ENCODE measurements at regions not wholly inside any gene's neighbourhood (a gene's known extent, or its start where the extent isn't known, plus 50 kb on each side); places are given as distances from the start of the nearest gene placed in this dataset.

DNA sequence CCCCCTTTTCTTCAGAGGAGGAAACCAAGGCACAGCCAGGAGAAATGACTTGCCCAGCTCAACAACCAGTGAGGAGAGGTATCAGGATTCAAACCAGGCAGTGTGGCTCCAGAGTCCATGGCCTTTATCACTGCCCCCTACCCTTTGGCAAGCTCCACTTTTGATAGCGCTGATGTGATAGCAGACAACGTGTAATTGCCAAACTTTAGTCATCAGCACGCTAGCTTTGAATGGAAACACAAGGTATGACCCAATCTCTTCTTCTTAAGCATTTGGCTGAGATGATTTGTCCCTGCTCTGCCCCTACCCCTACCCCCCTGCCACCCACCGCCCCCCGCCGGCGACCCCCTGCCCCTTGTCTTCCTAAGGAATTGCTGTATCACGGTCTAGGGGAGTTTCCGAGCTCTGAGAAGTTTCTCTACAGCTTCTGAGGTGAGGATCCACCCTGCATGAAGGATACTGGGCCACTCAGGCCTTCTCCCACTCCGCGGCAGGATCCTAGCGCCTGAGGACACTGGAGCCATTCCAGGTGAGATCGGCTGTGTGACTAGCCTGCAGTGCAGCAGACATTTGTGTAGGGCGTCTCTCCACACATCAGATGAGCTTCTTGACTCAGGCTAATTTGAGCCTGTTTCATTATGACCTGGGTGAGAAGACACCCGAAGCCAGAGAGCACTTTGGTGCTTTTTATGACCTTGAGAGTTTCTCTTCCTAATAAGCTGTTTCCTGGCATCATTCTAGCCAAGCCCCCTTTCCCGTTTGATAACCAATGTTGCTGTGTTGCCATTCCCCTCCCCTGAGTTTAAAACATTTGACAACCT is 75.1 kb upstream of the MAP4K4 start:
- Histone ChIP-seq H3K4me3 (no peak overlapping the region), H3K4me1 (replicated peaks in 1 of 2) (no peaks in the 10 kb centered on the region), H3K27ac (no peak overlapping the region)
- ATAC-seq (replicated peaks in 6 of 8), result no peak
- 50 to 100% (median 81%) methylated on average over 1 to 9 of the region's 16 CpGs; no CpG with 5 or more reads in 2 of the 10 experiments for WGBS, 10 experiments
- in situ Hi-C loops (cut with MboI; ENCODE audit: low pct_unique_long_range_greater_than_20kb in 2 of 9, low sequenced_read_pairs in 9 of 9, unreplicated experiment in 9 of 9), result no loop called here

DNA sequence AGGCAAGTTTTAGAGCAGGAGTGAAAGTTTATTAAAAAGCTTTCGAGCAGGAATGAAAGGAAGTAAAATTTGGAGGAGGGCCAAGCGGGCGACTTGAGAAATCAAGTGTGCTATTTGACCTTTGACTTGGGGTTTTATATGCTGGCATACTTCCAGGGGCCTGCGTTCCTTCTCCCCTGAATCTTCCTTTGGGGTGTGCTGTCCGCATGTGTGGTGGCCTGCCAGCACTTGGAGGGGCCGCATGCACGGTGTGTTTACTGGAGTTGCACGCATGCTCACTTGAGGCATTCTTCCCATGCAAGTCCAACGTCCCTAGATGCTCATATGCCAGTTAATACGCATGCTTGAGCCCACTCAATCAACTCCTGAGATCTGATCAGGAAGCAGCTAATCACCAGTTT is 78.3 kb upstream of the MAP4K4 start:
- WGBS, 10 experiments, result 10 to 100% (median 83%) methylated on average over 1 to 9 of the region's 10 CpGs; no CpG with 5 or more reads in 3 of the 10 experiments
- in situ Hi-C loops (cut with MboI; ENCODE audit: low pct_unique_long_range_greater_than_20kb in 2 of 9, low sequenced_read_pairs in 9 of 9, unreplicated experiment in 9 of 9), result no loop called here

DNA sequence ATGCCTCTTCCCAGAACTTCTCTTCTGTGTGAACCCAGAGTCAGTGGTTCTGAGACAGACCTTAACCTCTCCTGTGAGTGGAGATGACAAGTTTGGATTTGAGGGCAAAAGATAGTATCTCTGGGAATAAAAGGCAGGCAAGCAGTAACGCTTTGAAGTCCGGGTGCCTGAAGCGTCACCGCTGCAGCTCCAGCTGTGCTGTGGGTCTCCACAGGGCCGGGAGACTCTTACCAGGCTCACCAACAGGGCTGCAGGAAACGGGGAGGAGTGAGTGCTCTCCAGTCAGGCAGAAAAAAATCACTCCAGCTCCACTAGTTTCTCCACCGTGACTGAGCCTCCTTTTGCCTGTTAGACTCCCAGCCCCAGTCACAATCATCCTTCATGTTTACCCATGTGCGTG is 79.7 kb upstream of the MAP4K4 start:
- no peak overlapping the region for H3K27ac ChIP-seq
- H3K4me3 ChIP-seq, result no peak overlapping the region

More for the DNA sequence above, 78.3 kb upstream of the MAP4K4 start:
- no peak overlapping the region for H3K4me3 ChIP-seq
- H3K4me1 ChIP-seq (replicated peaks in 1 of 2), result no peaks in the 10 kb centered on the region
- H3K27ac ChIP-seq, result no peak overlapping the region
- ATAC-seq (replicated peaks in 6 of 8), result no peak

DNA sequence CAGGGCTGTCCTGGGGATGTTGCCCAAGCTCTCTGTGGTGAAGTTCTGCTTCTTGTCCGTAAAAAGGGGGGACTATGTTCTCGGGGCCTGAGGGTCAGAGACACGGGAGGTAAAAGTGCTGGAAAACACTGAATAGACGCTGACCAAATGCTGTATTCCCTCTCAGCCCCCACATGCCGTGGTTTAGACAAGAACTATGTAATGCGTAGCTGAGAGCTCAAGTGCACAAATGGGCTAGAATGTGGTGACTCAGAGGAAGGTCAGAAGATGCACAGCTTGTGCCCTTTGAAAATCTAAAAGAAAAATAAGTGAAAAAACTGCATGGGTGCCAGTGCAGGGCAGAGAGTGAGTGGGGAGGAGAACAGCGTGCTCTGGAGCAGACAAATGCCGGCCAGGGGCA is 80.3 kb upstream of the MAP4K4 start:
- ATAC-seq (replicated peaks in 6 of 8), result peak in 1 of 8 experiments; percentile 15
- Histone ChIP-seq H3K4me1 (replicated peaks in 1 of 2) (no peaks in the 10 kb centered on the region), H3K27ac (no peak overlapping the region), H3K4me3 (no peak overlapping the region)
- in situ Hi-C loops (cut with MboI; ENCODE audit: low pct_unique_long_range_greater_than_20kb in 2 of 9, low sequenced_read_pairs in 9 of 9, unreplicated experiment in 9 of 9), result no loop called here
- 30 to 95% (median 71%) methylated on average over 1 to 7 of the region's 8 CpGs; no CpG with 5 or more reads in 2 of the 10 experiments for WGBS, 10 experiments

More for the DNA sequence above, 79.7 kb upstream of the MAP4K4 start:
- no peaks in the 10 kb centered on the region for H3K4me1 ChIP-seq (replicated peaks in 1 of 2)
- in situ Hi-C loops (cut with MboI; ENCODE audit: low pct_unique_long_range_greater_than_20kb in 2 of 9, low sequenced_read_pairs in 9 of 9, unreplicated experiment in 9 of 9), result no loop called here
- ATAC-seq (replicated peaks in 6 of 8), result peak in 2 of 8 experiments; percentile 36 to 42
- WGBS, 10 experiments, result 0 to 80% (median 70%) methylated on average over 1 to 7 of the region's 8 CpGs; no CpG with 5 or more reads in 2 of the 10 experiments

DNA sequence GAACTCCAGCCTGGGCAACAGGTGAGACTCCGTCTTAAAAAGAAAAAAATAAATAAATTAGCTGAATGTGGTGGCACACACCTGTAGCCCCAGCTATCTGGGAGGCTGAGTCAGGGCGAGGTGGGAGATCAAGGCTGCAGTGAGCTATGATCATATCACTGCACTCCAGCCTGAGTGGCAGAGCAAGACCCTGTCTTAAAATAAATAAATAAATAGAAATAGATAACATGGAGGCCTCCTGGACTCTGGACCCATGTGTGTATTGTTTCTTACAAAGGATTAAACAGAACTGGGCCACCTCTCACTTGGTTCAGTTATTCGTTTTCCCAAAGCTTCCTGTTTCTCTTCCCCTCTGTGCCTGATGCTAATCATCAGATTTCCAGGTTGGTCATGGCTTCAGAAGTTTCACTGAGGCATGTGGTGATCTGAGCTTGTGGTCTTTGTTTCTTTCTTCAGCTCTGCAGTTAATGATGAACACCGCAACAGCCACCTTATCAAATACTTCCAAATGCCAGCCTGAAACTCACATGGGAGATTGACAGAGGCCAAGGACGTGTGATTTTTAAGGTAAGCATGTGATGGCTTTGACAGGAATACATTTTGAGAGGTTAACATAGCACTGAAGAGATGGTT is 83.3 kb upstream of the MAP4K4 start:
- whole genome bisulfite sequencing, 10 experiments, result 40 to 100% (median 85%) methylated on average over 1 to 5 of the region's 5 CpGs; no CpG with 5 or more reads in 2 of the 10 experiments
- in situ Hi-C loops (cut with MboI; ENCODE audit: low pct_unique_long_range_greater_than_20kb in 2 of 9, low sequenced_read_pairs in 9 of 9, unreplicated experiment in 9 of 9), result no loop called here
- Histone ChIP-seq H3K27ac (no peak overlapping the region), H3K4me1 (replicated peaks in 1 of 2) (no peaks in the 10 kb centered on the region), H3K4me3 (no peak overlapping the region)
- ATAC-seq (replicated peaks in 6 of 8), result no peak

DNA sequence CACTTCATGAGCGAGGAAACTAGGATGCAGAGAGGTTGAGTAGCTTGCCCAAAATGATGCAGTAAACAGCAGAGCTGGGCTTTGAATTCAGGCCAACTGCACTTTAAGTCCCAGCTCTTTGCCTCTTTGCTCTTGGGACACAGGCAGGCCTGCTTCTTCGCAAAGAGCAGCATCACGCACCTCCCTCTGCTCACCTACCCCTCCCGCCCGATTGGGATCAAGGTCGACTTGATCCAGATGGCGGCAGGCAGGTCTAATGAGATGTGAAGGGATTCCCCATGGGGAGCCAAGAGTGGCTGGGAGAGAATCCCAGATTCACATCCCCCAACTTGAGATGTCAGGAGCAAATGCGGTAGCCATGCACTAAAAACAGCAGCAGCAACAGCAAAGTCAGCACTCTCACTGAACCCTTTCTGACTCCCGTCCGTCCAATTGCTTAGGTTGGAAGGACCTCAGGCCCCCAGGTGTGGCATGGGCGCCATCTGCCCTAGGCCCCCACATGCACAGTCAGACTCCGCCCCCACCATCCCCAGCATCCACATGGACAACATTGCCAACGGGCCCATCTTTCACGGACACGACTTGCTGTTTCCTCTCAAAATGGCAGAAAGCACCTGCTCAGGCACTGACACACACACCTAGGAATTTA is 84.3 kb upstream of the MAP4K4 start:
- 67 to 100% (median 93%) methylated on average over 1 to 6 of the region's 15 CpGs; no CpG with 5 or more reads in 1 of the 10 experiments for WGBS, 10 experiments
- Histone ChIP-seq H3K27ac (no peak overlapping the region), H3K4me1 (replicated peaks in 1 of 2) (no peaks in the 10 kb centered on the region), H3K4me3 (no peak overlapping the region)
- no peak for ATAC-seq (replicated peaks in 6 of 8)
- in situ Hi-C loops (cut with MboI; ENCODE audit: low pct_unique_long_range_greater_than_20kb in 2 of 9, low sequenced_read_pairs in 9 of 9, unreplicated experiment in 9 of 9), result no loop called here

DNA sequence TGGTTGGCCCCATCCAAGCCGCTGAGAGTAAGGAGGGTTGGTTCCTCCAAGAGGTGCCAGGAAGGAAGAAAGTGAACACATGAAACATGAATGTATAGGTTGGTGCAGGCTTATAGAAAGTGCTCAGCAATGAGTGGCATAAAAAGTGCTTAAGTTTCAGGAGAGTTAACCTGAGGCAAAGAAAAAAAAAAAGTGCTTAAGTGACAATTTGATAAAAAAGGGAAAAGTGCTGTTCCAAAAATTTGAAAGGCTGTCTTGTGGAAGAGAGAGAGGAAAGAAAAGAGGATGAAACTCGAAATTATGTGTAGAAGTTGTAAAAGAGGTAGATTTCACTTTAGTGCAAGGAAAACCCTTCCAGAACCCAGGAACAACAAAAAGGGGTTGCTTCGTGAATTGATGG is 85.5 kb upstream of the MAP4K4 start:
- 41 to 100% (median 94%) methylated on average over 1 to 3 of the region's 3 CpGs; no CpG with 5 or more reads in 1 of the 10 experiments for WGBS, 10 experiments
- in situ Hi-C loops (cut with MboI; ENCODE audit: low pct_unique_long_range_greater_than_20kb in 2 of 9, low sequenced_read_pairs in 9 of 9, unreplicated experiment in 9 of 9), result no loop called here
- H3K27ac ChIP-seq, result no peak overlapping the region
- ATAC-seq (replicated peaks in 6 of 8), result no peak
- H3K4me1 ChIP-seq (replicated peaks in 1 of 2), result no peaks in the 10 kb centered on the region
- H3K4me3 ChIP-seq, result no peak overlapping the region

DNA sequence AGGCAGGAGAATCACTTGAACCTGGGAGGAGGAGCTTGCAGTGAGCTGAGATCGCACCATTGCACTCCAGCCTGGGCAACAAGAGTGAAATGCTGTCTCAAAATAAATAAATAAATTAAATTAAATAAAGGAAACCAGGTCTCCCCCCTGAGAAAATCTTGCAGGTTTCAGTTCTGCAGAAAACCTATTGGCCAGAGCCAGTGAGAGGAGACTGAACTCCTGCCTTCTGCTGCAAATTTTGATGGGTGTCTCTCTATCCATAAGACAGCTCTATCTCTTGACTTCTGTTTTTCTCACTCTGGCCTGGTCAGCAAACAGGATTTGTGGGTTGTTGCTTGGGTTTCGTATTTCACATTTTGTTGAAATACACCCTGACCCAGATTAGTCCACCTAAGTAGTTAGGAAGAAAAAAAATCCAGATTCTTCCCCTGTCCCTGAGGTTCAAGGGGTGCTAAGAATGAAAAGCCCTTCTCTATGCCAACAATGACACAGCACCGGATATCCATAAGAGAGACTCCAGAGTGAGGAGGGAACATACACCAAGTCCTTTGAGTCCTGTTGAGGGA is 86.7 kb upstream of the MAP4K4 start:
- 44 to 100% (median 100%) methylated on average over 1 to 3 of the region's 3 CpGs; no CpG with 5 or more reads in 1 of the 10 experiments for WGBS, 10 experiments
- in situ Hi-C loops (cut with MboI; ENCODE audit: low pct_unique_long_range_greater_than_20kb in 2 of 9, low sequenced_read_pairs in 9 of 9, unreplicated experiment in 9 of 9), result no loop called here
- ATAC-seq (replicated peaks in 6 of 8), result no peak

DNA sequence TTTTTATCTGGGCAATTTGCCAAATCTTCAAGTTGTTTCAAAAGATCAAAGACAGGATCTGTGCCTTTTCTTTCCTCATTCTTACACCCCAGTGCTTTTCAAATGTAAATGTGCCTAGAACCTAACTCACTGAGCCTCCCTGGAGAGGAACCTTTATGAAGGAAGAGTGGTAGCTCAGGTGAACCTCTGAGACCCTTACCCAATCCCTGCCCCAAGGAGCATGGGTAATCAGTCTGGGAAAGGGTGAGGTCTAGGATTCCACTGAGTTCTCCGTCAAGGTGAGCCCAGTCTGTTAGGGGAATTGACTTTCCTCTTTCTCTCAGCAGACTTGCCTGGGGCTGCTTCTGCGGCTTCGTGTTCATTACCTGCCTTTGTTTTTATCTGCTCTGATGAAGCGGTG is 88.1 kb upstream of the MAP4K4 start:
- no peak overlapping the region for H3K4me3 ChIP-seq
- WGBS, 10 experiments, result 80 to 100% (median 94%) methylated on average over 1 to 4 of the region's 4 CpGs; no CpG with 5 or more reads in 2 of the 10 experiments
- H3K27ac ChIP-seq, result no peak overlapping the region
- in situ Hi-C loops (cut with MboI; ENCODE audit: low pct_unique_long_range_greater_than_20kb in 2 of 9, low sequenced_read_pairs in 9 of 9, unreplicated experiment in 9 of 9), result no loop called here
- ATAC-seq (replicated peaks in 6 of 8), result no peak
- no peaks in the 10 kb centered on the region for H3K4me1 ChIP-seq (replicated peaks in 1 of 2)

More for the DNA sequence above, 86.7 kb upstream of the MAP4K4 start:
- H3K4me3 ChIP-seq, result no peak overlapping the region
- no peaks in the 10 kb centered on the region for H3K4me1 ChIP-seq (replicated peaks in 1 of 2)
- H3K27ac ChIP-seq, result no peak overlapping the region

DNA sequence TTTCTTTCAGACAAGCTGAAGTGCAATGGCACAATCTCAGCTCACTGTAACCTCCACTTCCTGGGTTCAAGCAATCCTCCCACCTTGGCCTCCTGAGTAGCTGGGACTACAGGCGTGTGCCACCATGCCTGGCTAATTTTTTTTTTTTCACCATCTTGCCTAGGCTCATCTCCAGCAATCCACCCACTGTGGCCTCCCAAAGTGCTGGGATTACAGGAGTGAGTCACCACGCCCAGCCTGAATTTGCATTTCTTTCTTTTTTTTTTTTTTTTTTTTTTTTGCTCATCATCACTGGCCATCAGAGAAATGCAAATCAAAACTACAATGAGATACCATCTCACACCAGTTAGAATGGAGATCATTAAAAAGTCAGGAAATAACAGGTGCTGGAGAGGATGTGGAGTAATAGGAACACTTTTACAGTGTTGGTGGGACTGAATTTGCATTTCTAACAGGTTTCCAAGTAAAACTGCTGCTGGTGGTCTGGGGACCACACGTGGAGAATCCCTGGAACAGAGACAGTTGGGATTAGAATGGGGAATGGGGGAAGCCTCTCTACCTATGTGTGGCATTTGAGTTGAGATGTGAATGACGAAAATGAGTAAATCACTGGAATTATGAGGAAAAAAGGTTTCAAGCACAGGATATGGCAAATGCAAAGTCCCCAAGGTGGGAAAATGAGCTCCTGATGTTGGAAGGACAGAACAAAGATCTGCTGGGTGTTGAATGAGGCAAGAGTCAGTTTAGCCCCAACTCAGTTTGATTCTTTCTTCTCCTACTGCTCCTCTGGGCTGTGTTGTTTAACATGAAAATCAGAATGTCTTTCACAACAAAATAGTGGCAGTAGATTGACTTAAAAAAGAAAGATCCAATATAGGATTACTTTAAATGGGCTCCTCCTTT is 88.8 kb upstream of the MAP4K4 start:
- in situ Hi-C loops (cut with MboI; ENCODE audit: low pct_unique_long_range_greater_than_20kb in 2 of 9, low sequenced_read_pairs in 9 of 9, unreplicated experiment in 9 of 9), result no loop called here
- Histone ChIP-seq H3K27ac (no peak overlapping the region), H3K4me1 (replicated peaks in 1 of 2) (no peaks in the 10 kb centered on the region), H3K4me3 (no peak overlapping the region)
- 29 to 89% (median 70%) methylated on average over 1 to 4 of the region's 4 CpGs; no CpG with 5 or more reads in 1 of the 10 experiments for WGBS, 10 experiments
- ATAC-seq (replicated peaks in 6 of 8), result peak in 3 of 8 experiments; percentile 23 to 89 (median 88)

DNA sequence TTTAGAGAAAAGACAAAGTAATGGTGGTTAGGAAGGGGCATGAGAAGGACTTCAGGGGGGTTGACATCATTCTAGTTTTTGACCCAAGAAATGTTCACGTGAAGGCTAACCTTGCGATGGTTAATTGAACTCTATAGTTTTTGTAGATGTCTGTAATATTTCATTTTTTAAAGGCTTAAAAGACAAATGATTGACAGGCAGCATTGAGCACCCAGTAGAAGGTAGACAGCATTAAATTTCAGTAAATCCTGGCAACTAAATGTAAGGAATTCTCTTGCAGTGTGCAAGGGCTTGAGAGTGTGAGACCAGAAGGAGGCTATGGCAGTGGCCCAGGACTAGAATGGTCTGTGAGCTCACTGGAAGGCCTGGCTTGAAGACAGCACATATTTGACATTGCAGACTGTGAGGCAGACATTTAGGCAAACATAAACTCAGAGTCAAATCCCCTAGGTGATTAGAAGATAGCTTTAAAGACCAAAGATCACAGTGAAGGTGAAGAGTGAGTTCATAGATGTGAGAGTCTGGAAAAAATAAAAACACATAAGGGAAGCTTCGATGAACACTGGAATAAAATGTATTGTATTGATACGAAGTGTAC is 100.1 kb upstream of the MAP4K4 start:
- Histone ChIP-seq H3K4me3 (no peak overlapping the region), H3K27ac (no peak overlapping the region), H3K4me1 (replicated peaks in 1 of 2) (no peaks in the 10 kb centered on the region)
- WGBS, 10 experiments, result 76 to 100% (median 85%) methylated on average over 1 to 4 of the region's 4 CpGs; no CpG with 5 or more reads in 1 of the 10 experiments
- in situ Hi-C loops (cut with MboI; ENCODE audit: low pct_unique_long_range_greater_than_20kb in 2 of 9, low sequenced_read_pairs in 9 of 9, unreplicated experiment in 9 of 9), result no loop called here
- peak in 1 of 8 experiments; percentile 92 for ATAC-seq (replicated peaks in 6 of 8)

DNA sequence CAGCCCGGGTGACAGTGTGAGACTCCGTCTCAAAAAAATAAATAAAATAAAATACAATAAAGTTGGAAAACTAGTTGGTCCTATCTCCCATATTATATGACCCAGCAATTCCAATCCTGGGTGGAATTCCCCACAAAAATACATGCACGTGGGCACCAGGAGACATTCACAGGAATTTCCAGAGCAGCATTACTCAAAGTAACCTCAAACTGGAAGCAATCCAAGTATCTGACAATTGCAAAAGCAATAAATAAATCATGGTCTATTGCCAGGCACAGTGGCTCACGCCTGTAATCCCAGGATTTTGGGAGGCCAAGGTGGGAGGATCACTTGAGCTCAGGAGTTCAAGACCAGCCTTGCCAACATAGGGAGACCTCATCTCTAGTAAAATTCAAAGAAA is 101.2 kb upstream of the MAP4K4 start:
- 43 to 100% (median 78%) methylated on average over 1 to 4 of the region's 4 CpGs; no CpG with 5 or more reads in 1 of the 10 experiments for WGBS, 10 experiments
- Histone ChIP-seq H3K27ac (no peak overlapping the region), H3K4me3 (no peak overlapping the region), H3K4me1 (replicated peaks in 1 of 2) (no peaks in the 10 kb centered on the region)
- in situ Hi-C loops (cut with MboI; ENCODE audit: low pct_unique_long_range_greater_than_20kb in 2 of 9, low sequenced_read_pairs in 9 of 9, unreplicated experiment in 9 of 9), result no loop called here
- ATAC-seq (replicated peaks in 6 of 8), result no peak
